ENCODE measurements at regions not wholly inside any gene's neighbourhood (a gene's known extent, or its start where the extent isn't known, plus 50 kb on each side); places are given as distances from the start of the nearest gene placed in this dataset.

DNA sequence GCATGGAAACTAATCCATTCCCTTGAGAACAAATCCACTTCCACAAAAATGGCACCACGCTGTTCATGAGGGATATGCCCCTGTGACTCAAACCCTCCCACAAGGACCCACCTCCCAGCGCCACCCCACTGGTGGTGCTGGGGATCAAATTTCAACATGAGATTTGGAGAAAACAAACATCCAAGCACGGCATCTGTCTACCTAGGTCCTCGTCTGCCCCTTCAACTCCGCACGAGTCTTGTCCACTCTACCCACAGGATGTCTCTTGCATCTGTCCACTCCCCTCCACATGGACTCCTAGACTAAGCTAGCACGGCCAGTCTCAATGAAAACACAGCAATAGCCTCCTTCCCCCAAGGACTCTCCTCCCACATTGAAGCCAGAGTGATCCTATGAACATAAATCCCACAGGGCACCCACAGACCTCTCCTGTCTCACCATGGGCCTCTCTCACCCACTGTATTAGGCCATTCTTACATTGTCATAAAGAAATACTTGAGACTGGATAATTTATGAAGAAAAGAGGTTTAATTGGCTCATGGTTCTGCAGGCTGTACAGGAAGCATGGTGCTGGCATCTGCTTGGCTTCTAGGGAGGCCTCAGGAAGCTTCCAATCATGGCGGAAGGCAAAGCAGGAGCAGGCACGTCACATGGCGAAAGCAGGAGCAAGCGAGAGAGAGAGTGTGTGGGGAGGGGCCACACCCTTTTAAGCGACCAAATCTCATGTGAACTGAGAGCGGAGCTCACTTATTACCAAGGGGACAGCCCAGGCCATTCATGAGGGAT is 101.4 kb downstream of the TOMM20 start:
- H3K27me3 Mint-ChIP-seq (ENCODE audit: insufficient read depth, unreplicated experiment): no peaks in the 10 kb centered on the region

DNA sequence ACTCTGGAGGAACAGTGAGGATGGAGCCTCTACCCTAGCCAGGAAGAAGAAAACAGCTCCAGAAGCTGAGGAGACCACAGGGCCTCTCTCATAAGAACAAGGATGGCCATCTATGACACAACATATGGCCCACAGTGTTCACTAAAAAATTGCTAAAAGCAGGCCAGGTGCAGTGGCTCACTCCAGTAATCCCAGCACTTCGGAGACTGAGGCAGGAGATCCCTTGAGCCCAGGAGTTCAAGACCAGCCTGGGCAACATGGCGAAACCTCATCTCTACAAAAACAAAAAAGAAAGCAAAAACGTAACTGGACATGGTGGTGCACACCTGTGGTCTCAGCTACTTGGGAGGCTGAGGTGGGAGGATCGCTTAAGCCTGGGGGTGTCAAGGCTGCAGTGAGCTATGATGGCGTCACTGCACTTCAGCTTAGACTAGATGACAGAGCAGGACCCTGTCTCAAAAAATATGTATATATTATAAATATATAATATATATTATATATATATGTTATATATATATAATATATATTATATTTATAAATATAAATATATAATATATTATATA is 103.1 kb downstream of the TOMM20 start:
- TF ChIP-seq, protein P1, sequence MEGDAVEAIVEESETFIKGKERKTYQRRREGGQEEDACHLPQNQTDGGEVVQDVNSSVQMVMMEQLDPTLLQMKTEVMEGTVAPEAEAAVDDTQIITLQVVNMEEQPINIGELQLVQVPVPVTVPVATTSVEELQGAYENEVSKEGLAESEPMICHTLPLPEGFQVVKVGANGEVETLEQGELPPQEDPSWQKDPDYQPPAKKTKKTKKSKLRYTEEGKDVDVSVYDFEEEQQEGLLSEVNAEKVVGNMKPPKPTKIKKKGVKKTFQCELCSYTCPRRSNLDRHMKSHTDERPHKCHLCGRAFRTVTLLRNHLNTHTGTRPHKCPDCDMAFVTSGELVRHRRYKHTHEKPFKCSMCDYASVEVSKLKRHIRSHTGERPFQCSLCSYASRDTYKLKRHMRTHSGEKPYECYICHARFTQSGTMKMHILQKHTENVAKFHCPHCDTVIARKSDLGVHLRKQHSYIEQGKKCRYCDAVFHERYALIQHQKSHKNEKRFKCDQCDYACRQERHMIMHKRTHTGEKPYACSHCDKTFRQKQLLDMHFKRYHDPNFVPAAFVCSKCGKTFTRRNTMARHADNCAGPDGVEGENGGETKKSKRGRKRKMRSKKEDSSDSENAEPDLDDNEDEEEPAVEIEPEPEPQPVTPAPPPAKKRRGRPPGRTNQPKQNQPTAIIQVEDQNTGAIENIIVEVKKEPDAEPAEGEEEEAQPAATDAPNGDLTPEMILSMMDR (IDR thresholded peaks at IDR 0.05; ENCODE audit: unreplicated experiment): no peak
- peaks cover 6% of the 10 kb centered on the region for H3K36me3 Mint-ChIP-seq (ENCODE audit: insufficient read depth, unreplicated experiment)
- CTCF ChIA-PET: interaction anchor here (0.6 to 2.2 kb wide), 4 partner anchors 25 to 414 kb away, joined by 4 to 11 read pairs (median 6); no protein-coding TSS in a partner anchor
- no peak for DNase-seq (ENCODE audit: unreplicated experiment)
- no peak overlapping the region for H3K4me3 Mint-ChIP-seq (ENCODE audit: unreplicated experiment)
- no peaks in the 10 kb centered on the region for H3K9me3 Mint-ChIP-seq (ENCODE audit: unreplicated experiment)
- no peaks in the 10 kb centered on the region for H3K27me3 Mint-ChIP-seq (ENCODE audit: insufficient read depth, unreplicated experiment)
- H3K4me1 Mint-ChIP-seq (ENCODE audit: insufficient read depth, unreplicated experiment): peaks cover 12% of the 10 kb centered on the region
- POLR2A ChIA-PET: interaction anchor here (0.5 to 1.0 kb wide), 4 partner anchors 12 to 415 kb away, joined by 3 read pairs; partner anchors contain the start of gene IRF2BP2
- BruUV-seq (replicated peaks): no TSS peak
- intact Hi-C loops (cut with micrococcal nuclease): no loop called here
- H3K27ac Mint-ChIP-seq (ENCODE audit: low read depth, unreplicated experiment): no peak overlapping the region

More for the DNA sequence above, 101.4 kb downstream of the TOMM20 start:
- Mint-ChIP-seq H3K27ac (ENCODE audit: low read depth, unreplicated experiment) (no peak overlapping the region), H3K36me3 (ENCODE audit: insufficient read depth, unreplicated experiment) (peaks cover 6% of the 10 kb centered on the region), H3K4me3 (ENCODE audit: unreplicated experiment) (no peak overlapping the region), H3K4me1 (ENCODE audit: insufficient read depth, unreplicated experiment) (peaks cover 12% of the 10 kb centered on the region), H3K9me3 (ENCODE audit: unreplicated experiment) (no peaks in the 10 kb centered on the region)
- intact Hi-C loops (cut with micrococcal nuclease): no loop called here
- BruUV-seq (replicated peaks): no TSS peak
- no peak for DNase-seq (ENCODE audit: unreplicated experiment)
- ChIA-PET POLR2A (interaction anchor here (1.1 kb wide), 1 partner anchor 414 kb away, joined by 3 read pairs; no protein-coding TSS in a partner anchor), CTCF (interaction anchor here (1.2 to 1.3 kb wide), 2 partner anchors 67 to 541 kb away, joined by 3 read pairs; no protein-coding TSS in a partner anchor)
- TF ChIP-seq, protein P1 (IDR thresholded peaks at IDR 0.05; ENCODE audit: unreplicated experiment): no peak

GRCh38 chr1:235024711-235025421 is 103.8 kb downstream of the TOMM20 start:
- intact Hi-C loops (cut with micrococcal nuclease): no loop called here
- no peak for DNase-seq (ENCODE audit: unreplicated experiment)
- H3K9me3 Mint-ChIP-seq (ENCODE audit: unreplicated experiment): no peaks in the 10 kb centered on the region
- CTCF ChIA-PET: interaction anchor here (0.7 to 2.2 kb wide), 6 partner anchors 10 to 538 kb away, joined by 3 to 11 read pairs (median 4); no protein-coding TSS in a partner anchor
- H3K4me3 Mint-ChIP-seq (ENCODE audit: unreplicated experiment): no peak overlapping the region
- BruUV-seq (replicated peaks): no TSS peak
- H3K27me3 Mint-ChIP-seq (ENCODE audit: insufficient read depth, unreplicated experiment): no peaks in the 10 kb centered on the region
- POLR2A ChIA-PET: interaction anchor here (0.5 to 1.1 kb wide), 5 partner anchors 12 to 652 kb away, joined by 3 to 4 read pairs (median 3); partner anchors contain the start of gene IRF2BP2
- TF ChIP-seq, protein P1 (IDR thresholded peaks at IDR 0.05; ENCODE audit: unreplicated experiment): no peak
- H3K27ac Mint-ChIP-seq (ENCODE audit: low read depth, unreplicated experiment): no peak overlapping the region
- peaks cover 6% of the 10 kb centered on the region for H3K36me3 Mint-ChIP-seq (ENCODE audit: insufficient read depth, unreplicated experiment)
- peaks cover 12% of the 10 kb centered on the region for H3K4me1 Mint-ChIP-seq (ENCODE audit: insufficient read depth, unreplicated experiment)
